ENCODE measurements at regions not wholly inside any gene's neighbourhood (a gene's known extent, or its start where the extent isn't known, plus 50 kb on each side); places are given as distances from the start of the nearest gene placed in this dataset.
"Not testable (repeated sequence)": the region's sequence is repeated elsewhere in the genome, so short reads cannot be mapped to it uniquely, and the experiment has no call there.

GRCh38 chr21:6363591-6363990 is 4157.8 kb upstream of the TPTE start:
- not testable (repeated sequence) for DNase-seq (ENCODE audit: low spot score)

GRCh38 chr21:6368824-6369223 is 4152.6 kb upstream of the TPTE start:
- not testable (repeated sequence) for DNase-seq (ENCODE audit: low spot score)

- not testable (repeated sequence) for DNase-seq (ENCODE audit: low spot score)
Observed at GRCh38 chr21:6373253-6373652, 4148.1 kb upstream of the TPTE start.

- DNase-seq (ENCODE audit: low spot score) = not testable (repeated sequence)
Observed at GRCh38 chr21:6374232-6374631, 4147.2 kb upstream of the TPTE start.

GRCh38 chr21:6374926-6375325 is 4146.5 kb upstream of the TPTE start:
- not testable (repeated sequence) for DNase-seq (ENCODE audit: low spot score)

- not testable (repeated sequence) for DNase-seq (ENCODE audit: low spot score)
Observed at GRCh38 chr21:6375776-6376175, 4145.6 kb upstream of the TPTE start.

- DNase-seq (ENCODE audit: low spot score) = peak; percentile 0
Observed at GRCh38 chr21:6376321-6377070, 4144.9 kb upstream of the TPTE start.
